IPS-15b (cell line): ENCODE measurements at regions not wholly inside any gene's neighbourhood (a gene's known extent, or its start where the extent isn't known, plus 50 kb on each side); places are given as distances from the start of the nearest gene placed in this dataset.

Experiments used
- H3K27me3 ChIP-seq: one replicate; pipeline ENCODE4 v1.6.1; 2013; ENCODE audit warnings: low read length; ENCODE audit not compliant: control insufficient read depth, insufficient read depth
- H3K36me3 ChIP-seq: one replicate; pipeline ENCODE4 v1.6.1; 2013; ENCODE audit warnings: low read length; ENCODE audit not compliant: control insufficient read depth, insufficient read depth
- H3K4me1 ChIP-seq: one replicate; pipeline ENCODE4 v1.6.1; 2013; ENCODE audit warnings: mild to moderate bottlenecking, low read length; ENCODE audit not compliant: control insufficient read depth, insufficient read depth
- H3K4me3 ChIP-seq: one replicate; pipeline ENCODE4 v1.5.1; 2013; ENCODE audit warnings: low read depth, low read length
- H3K9ac ChIP-seq: one replicate; pipeline ENCODE4 v1.6.1; 2013; ENCODE audit warnings: low read depth, mild to moderate bottlenecking, low read length
- H3K9me3 ChIP-seq: one replicate; pipeline ENCODE4 v1.6.1; 2013; ENCODE audit warnings: mild to moderate bottlenecking, low read length; ENCODE audit not compliant: control insufficient read depth, insufficient read depth

DNA sequence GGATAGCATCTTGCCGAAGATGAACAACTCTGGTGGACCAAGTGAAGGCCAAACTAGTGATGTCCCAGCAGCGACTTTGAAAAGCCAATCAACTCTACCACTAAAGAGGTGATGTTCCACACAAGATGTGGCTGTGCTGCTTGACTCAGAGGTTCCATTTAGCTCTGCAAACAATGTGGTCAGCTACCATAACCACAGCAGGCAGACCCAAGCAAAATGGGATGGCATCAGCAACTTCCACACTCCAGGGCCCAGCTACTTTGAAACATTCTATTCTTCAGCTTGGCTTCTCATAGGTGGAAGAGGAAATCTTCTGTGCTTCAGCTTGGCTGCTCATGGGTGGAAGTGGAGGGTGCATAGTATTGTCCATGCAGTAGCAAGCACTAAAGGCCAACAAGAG lies 70.5 kb downstream of the IRX2 start:
- H3K36me3 ChIP-seq, result no peaks in the 10 kb centered on the region
- H3K9me3 ChIP-seq, result no peaks in the 10 kb centered on the region

DNA sequence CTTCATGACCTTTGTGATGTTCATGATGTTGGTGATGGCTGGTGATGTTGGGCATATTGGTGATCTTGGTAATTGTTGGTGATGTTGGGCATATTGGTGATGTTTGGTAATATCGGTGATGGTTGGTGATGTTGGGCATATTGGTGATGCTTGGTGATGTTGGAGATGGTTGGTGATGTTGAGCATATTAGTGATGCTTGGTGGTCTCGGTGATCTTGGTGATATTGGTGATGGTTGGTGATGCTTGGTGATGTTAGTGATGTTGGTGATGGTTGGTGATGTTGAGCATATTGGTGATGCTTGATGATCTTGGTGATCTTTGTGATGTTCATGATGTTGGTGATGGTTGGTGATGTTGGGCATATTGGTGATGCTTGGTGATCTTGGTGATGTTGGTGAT lies 73.8 kb downstream of the IRX2 start:
- no peaks in the 10 kb centered on the region for H3K4me1 ChIP-seq
- no peaks in the 10 kb centered on the region for H3K9me3 ChIP-seq
- no peaks in the 10 kb centered on the region for H3K27me3 ChIP-seq
- no peak overlapping the region for H3K4me3 ChIP-seq
- no peaks in the 10 kb centered on the region for H3K36me3 ChIP-seq
- no peak overlapping the region for H3K9ac ChIP-seq

More for the DNA sequence above, 70.5 kb downstream of the IRX2 start:
- Histone ChIP-seq H3K9ac (no peak overlapping the region), H3K4me1 (peaks cover 2% of the 10 kb centered on the region), H3K27me3 (no peaks in the 10 kb centered on the region), H3K4me3 (no peak overlapping the region)

DNA sequence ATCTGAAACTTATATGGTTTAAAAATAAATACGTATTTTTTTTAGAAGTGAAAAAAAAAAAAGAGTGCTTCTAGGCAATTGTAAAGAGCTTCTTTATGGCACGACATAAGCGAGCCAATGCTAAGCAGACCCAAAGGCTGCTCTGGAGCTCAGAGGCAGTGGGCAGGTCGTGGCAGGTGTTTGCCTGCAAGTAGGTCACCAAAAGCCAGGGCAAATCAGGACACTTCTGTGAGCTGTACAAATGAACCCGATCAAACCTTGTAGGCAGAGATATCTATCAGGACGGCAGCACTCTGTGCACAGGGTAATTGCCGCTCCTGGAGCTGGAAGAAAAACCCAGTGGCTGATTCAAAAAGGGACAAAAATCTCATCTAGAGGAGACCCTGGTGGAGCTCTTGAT lies 75.9 kb downstream of the IRX2 start:
- H3K27me3 ChIP-seq, result no peaks in the 10 kb centered on the region
- H3K4me3 ChIP-seq, result no peak overlapping the region
- no peaks in the 10 kb centered on the region for H3K36me3 ChIP-seq
- H3K9me3 ChIP-seq, result no peaks in the 10 kb centered on the region
- H3K9ac ChIP-seq, result no peak overlapping the region
- H3K4me1 ChIP-seq, result peaks cover 5% of the 10 kb centered on the region

DNA sequence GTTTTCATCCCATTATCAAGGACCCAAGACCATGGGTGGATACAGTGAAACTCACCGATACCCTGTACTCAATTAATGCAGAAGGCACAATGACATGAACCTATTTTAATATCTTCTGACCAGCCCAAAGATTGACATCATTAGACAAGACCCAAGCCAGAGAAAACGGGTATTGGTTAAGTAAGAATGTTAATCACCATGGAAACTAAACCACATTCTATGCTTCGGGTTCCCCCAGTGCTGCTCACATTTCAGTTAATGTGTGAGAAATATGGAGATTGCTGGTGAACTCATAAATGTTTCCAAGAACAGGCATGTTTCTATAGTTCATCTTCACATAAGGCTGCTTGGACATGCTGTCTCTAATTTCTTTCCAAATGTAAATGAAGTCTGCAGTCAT lies 77.0 kb downstream of the IRX2 start:
- Histone ChIP-seq H3K9me3 (no peaks in the 10 kb centered on the region), H3K4me1 (peaks cover 5% of the 10 kb centered on the region), H3K36me3 (no peaks in the 10 kb centered on the region), H3K27me3 (no peaks in the 10 kb centered on the region), H3K9ac (no peak overlapping the region), H3K4me3 (no peak overlapping the region)

DNA sequence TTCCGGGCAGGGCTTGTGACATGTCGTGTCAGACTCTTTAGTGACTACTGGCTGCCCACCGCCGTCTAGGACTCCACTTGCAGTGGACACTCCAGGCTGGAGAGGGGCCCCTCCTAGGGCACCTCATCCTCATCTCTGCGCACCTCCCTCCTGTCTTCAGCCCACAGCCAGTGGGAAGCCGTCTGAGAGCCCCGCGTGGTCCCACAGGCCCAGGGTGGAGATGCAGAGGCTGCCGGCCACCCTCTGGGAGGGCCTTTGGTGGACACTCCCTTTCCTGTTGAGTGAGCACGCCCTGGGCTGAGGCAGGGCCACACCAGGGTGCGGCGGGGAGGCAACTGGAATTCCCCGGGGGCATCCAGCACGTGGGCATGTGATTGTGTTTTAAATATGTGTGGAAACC lies 80.5 kb downstream of the IRX2 start:
- H3K9ac ChIP-seq, result no peak overlapping the region
- no peak overlapping the region for H3K4me3 ChIP-seq
- H3K9me3 ChIP-seq, result no peaks in the 10 kb centered on the region
- H3K36me3 ChIP-seq, result no peaks in the 10 kb centered on the region
- peaks cover 5% of the 10 kb centered on the region for H3K4me1 ChIP-seq
- H3K27me3 ChIP-seq, result no peaks in the 10 kb centered on the region

DNA sequence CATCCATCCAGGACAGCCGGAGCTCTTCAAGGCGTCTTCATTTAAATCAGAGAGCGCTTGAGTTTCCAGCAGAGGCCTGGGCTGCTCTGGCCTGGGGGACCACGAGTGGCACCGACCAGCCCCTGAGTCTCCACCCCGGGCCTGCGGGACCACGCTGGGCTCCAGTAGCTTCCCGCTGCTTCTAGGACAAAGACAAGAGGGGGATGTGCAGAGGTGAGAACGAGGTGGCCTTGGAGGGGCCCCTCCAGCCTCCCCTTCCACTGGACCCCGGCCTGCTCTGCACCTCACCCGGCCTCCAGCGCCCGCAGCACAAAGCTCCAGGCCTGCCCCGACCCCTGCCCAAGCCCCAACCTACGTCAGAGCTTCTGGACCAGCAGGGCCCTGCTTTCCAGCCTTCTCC lies 81.6 kb downstream of the IRX2 start:
- Histone ChIP-seq H3K9ac (no peak overlapping the region), H3K9me3 (no peaks in the 10 kb centered on the region), H3K4me3 (no peak overlapping the region), H3K36me3 (no peaks in the 10 kb centered on the region), H3K27me3 (no peaks in the 10 kb centered on the region), H3K4me1 (peaks cover 5% of the 10 kb centered on the region)

DNA sequence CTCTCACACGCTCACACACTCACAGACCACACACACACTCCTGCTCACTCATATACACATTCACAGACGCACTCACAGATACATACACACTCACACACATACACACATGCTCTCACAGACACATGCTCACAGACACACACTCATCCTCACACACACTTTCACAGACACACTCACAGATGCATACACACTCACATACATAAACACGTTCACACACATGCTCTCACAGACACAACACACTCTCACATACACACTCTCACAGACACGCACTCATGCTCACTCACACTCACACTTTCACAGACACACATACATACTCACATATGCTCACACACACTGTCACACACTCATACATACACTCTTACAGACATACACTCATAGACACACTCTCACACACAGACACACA lies 82.2 kb downstream of the IRX2 start:
- Histone ChIP-seq H3K9me3 (no peaks in the 10 kb centered on the region), H3K27me3 (no peaks in the 10 kb centered on the region), H3K4me3 (no peak overlapping the region), H3K36me3 (no peaks in the 10 kb centered on the region), H3K4me1 (peaks cover 5% of the 10 kb centered on the region), H3K9ac (no peak overlapping the region)

DNA sequence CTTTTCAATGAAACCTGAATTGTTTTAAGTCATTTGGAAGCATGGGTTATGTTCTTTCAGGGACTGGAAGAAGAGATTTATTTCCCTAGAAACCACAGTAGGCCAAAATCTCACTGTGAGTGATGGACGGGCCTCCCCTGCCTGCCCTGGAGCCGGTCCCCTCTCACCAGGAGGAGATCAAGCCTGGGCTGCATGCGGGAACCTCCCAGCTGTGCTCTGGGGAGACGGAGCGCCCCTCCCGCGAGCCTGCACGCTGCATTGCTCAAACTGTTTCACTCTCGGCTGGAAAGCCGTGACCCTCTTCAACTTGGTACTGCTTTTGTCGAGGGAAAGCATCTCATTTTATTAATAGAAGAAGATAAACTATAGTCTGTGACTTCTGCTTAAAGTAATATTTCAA lies 85.4 kb downstream of the IRX2 start:
- Histone ChIP-seq H3K27me3 (no peaks in the 10 kb centered on the region), H3K4me1 (no peaks in the 10 kb centered on the region), H3K9me3 (no peaks in the 10 kb centered on the region), H3K4me3 (no peak overlapping the region), H3K36me3 (no peaks in the 10 kb centered on the region), H3K9ac (no peak overlapping the region)

DNA sequence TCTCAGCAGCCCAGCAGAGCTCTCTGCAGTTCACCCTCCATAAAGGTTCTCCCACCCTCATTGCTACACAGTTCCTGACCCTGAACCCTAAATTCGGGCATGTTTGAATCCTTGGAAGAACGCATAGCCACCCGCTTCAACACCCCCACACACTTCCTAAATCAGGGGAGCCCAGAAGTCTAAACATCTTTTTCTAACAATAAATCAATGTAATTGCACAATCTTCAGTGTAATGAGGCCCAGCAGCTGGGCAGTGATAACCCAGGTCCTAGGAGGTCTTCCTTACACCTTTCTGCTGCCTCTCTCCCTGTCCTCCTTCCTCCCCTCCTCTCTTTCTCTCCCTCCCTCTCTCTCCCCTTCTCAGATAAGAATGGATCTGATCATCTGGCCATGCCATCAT lies 88.0 kb downstream of the IRX2 start:
- Histone ChIP-seq H3K9me3 (no peaks in the 10 kb centered on the region), H3K9ac (no peak overlapping the region), H3K4me3 (no peak overlapping the region), H3K36me3 (no peaks in the 10 kb centered on the region), H3K27me3 (no peaks in the 10 kb centered on the region), H3K4me1 (no peaks in the 10 kb centered on the region)

DNA sequence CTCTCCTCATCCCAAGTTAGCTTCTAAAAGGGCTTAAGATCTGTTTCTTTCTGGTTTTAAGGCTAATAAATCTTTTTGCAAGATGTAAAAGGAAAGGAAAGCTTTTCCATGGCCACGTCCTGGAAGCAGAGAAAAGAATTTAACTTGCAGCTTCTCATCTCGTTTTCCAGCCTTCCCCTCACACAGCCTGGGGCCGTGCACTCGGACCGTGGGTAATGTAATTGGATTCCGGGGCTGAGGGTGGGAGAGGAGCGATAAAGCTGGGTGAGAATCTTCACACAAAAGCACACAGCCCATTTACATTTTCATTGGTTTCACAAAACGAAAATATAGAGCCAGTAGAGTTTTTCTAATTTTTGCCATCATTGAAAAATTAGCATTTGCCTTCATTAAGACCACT lies 91.2 kb downstream of the IRX2 start:
- H3K9ac ChIP-seq, result no peak overlapping the region
- no peaks in the 10 kb centered on the region for H3K27me3 ChIP-seq
- no peaks in the 10 kb centered on the region for H3K9me3 ChIP-seq
- no peaks in the 10 kb centered on the region for H3K36me3 ChIP-seq
- no peak overlapping the region for H3K4me3 ChIP-seq
- no peaks in the 10 kb centered on the region for H3K4me1 ChIP-seq

DNA sequence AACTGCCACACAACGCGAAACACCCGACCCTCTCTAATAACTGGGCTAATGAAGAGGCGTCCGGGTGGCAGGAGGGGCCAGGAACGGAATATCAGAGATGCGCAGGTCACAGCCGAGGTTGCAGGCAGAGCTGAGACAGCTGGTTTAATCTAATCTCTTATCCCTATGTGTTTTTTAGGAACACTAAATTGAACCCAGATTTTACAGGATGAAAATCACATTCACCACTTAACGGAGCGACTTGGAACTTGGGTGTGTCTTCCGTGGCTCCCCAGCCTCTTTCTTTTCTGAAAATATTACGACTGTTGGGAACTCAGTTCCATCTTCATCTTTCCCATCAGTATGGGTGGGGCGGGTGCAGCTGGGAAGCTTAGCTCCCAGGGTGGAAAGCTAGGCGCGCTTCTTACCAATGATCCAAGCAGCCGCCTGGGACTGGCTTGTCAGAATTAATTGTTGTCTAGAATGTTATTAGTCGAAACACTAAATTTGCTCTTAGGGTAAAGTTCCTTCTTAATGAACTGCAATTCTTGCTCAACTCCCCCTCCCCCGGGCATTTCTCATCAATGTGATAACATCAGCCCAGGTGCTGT lies 92.5 kb downstream of the IRX2 start:
- no peak overlapping the region for H3K4me3 ChIP-seq
- H3K27me3 ChIP-seq, result no peaks in the 10 kb centered on the region
- no peaks in the 10 kb centered on the region for H3K9me3 ChIP-seq
- no peak overlapping the region for H3K9ac ChIP-seq
- H3K36me3 ChIP-seq, result no peaks in the 10 kb centered on the region
- H3K4me1 ChIP-seq, result no peaks in the 10 kb centered on the region

DNA sequence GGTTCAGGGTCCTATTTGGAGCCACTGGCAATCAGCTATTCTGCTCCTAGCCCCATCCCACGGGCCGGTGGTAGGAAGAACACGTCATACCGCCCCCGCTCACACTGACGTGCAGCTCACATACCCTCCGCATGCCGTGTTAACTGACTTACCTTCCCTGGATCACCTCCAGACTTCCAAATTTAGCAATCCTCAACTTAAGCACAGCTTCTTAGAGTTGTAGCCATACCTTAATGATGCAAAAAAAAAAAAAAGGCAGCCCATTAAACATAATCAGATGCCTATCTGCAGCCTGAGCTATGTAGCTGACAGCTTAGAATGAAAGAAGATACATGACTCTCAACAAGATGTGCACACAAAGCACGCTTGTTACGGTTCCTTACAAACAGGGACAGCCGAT lies 93.0 kb downstream of the IRX2 start:
- no peaks in the 10 kb centered on the region for H3K36me3 ChIP-seq
- H3K4me3 ChIP-seq, result no peak overlapping the region
- H3K27me3 ChIP-seq, result no peaks in the 10 kb centered on the region
- H3K9ac ChIP-seq, result no peak overlapping the region
- H3K4me1 ChIP-seq, result no peaks in the 10 kb centered on the region
- H3K9me3 ChIP-seq, result no peaks in the 10 kb centered on the region

DNA sequence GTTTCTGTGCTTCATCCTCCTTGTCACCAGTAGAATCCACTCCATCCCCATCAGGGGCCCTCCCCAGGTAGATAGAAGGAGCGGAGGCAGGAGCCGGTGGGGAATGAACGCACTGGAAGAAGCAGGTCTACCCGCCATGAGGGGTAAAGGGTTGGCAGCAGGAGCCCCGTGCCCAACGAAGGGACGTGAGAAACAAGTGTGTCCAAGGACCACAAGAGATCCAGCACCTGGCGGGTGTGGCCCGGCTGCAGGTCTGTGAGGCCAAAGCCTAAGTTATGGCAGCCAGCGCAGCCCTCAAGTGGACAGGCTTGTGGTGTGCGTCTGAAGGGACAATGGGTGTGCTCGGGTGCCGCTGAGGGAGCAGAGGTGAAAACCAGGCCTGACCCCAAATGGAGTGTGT lies 94.3 kb downstream of the IRX2 start:
- Histone ChIP-seq H3K4me3 (no peak overlapping the region), H3K27me3 (no peaks in the 10 kb centered on the region), H3K36me3 (no peaks in the 10 kb centered on the region), H3K9ac (no peak overlapping the region), H3K9me3 (no peaks in the 10 kb centered on the region), H3K4me1 (no peaks in the 10 kb centered on the region)
